Stimulated activated effector memory CD8-positive, alpha-beta T cell treated with anti-CD3 and anti-CD28 coated beads, Interleukin-12 subunit alpha, Interleukin-12 subunit beta, amount 100 ng/mL, for 72 hours (primary cell): ENCODE measurements at regions not wholly inside any gene's neighbourhood (a gene's known extent, or its start where the extent isn't known, plus 50 kb on each side); places are given as distances from the start of the nearest gene placed in this dataset.

Experiments used
- ATAC-seq: fragments of 150-1000 bp; cut with Tn5 transposase; 2 replicates; pipeline ENCODE4 v1.10.0; 2021
- DNase-seq, 2 donors: peaks; one replicate each; pipeline ENCODE4 v3.0.0; 2021 to 2022; ENCODE audit warnings: low spot score in 2 of 2
- H3K27ac Mint-ChIP-seq: one replicate; pipeline ENCODE4 v1.8.0; 2022; ENCODE audit warnings: mild to moderate bottlenecking, mixed read lengths
- H3K36me3 Mint-ChIP-seq: one replicate; pipeline ENCODE4 v1.8.0; 2022; ENCODE audit warnings: mild to moderate bottlenecking, mixed read lengths
- H3K4me1 Mint-ChIP-seq: one replicate; pipeline ENCODE4 v1.8.0; 2022; ENCODE audit warnings: mixed read lengths
- H3K4me3 Mint-ChIP-seq: one replicate; pipeline ENCODE4 v1.8.0; 2022; ENCODE audit warnings: mild to moderate bottlenecking, mixed read lengths
- H3K9me3 Mint-ChIP-seq: one replicate; pipeline ENCODE4 v1.8.0; 2022; ENCODE audit warnings: mixed read lengths

- DNase-seq (no peak), ATAC-seq (no peak)
- Mint-ChIP-seq H3K4me1 (no peaks in the 10 kb centered on the region), H3K4me3 (no peak overlapping the region), H3K27ac (no peak overlapping the region), H3K9me3 (peaks cover 13% of the 10 kb centered on the region), H3K36me3 (no peaks in the 10 kb centered on the region)
These were observed 206.7 kb upstream of the SLIT2 start for GRCh38 chr4:20044966-20045365.

- DNase-seq (no peak), ATAC-seq (no peak)
- Mint-ChIP-seq H3K36me3 (no peaks in the 10 kb centered on the region), H3K4me1 (no peaks in the 10 kb centered on the region), H3K4me3 (no peak overlapping the region), H3K9me3 (peaks cover 13% of the 10 kb centered on the region), H3K27ac (no peak overlapping the region)
These were observed 207.2 kb upstream of the SLIT2 start for GRCh38 chr4:20044502-20044911.

GRCh38 chr4:20043991-20044390 is 207.7 kb upstream of the SLIT2 start:
- H3K36me3 Mint-ChIP-seq = no peaks in the 10 kb centered on the region
- no peaks in the 10 kb centered on the region for H3K4me1 Mint-ChIP-seq
- DNase-seq (no peak), ATAC-seq (no peak)
- H3K9me3 Mint-ChIP-seq = peaks cover 13% of the 10 kb centered on the region
- H3K27ac Mint-ChIP-seq = no peak overlapping the region
- no peak overlapping the region for H3K4me3 Mint-ChIP-seq

- Mint-ChIP-seq H3K4me3 (no peak overlapping the region), H3K4me1 (no peaks in the 10 kb centered on the region), H3K9me3 (peaks cover 15% of the 10 kb centered on the region), H3K36me3 (no peaks in the 10 kb centered on the region), H3K27ac (no peak overlapping the region)
- DNase-seq = no peak
- ATAC-seq = no peak
These were observed 208.9 kb upstream of the SLIT2 start for GRCh38 chr4:20042769-20043168.

GRCh38 chr4:20041839-20042407 is 209.8 kb upstream of the SLIT2 start:
- H3K9me3 Mint-ChIP-seq = peaks cover 15% of the 10 kb centered on the region
- no peaks in the 10 kb centered on the region for H3K36me3 Mint-ChIP-seq
- H3K27ac Mint-ChIP-seq = no peak overlapping the region
- DNase-seq (no peak), ATAC-seq (no peak)
- H3K4me1 Mint-ChIP-seq = no peaks in the 10 kb centered on the region
- H3K4me3 Mint-ChIP-seq = no peak overlapping the region

- ATAC-seq = no peak
- H3K4me1 Mint-ChIP-seq = no peaks in the 10 kb centered on the region
- no peak overlapping the region for H3K4me3 Mint-ChIP-seq
These were observed 214.0 kb upstream of the SLIT2 start for GRCh38 chr4:20037745-20038144.

GRCh38 chr4:20030108-20030507 is 221.6 kb upstream of the SLIT2 start:
- Mint-ChIP-seq H3K4me3 (no peak overlapping the region), H3K36me3 (no peaks in the 10 kb centered on the region), H3K27ac (no peak overlapping the region), H3K9me3 (peaks cover 14% of the 10 kb centered on the region), H3K4me1 (no peaks in the 10 kb centered on the region)
- ATAC-seq = no peak
- DNase-seq = no peak

More at GRCh38 chr4:20037745-20038144, 214.0 kb upstream of the SLIT2 start:
- DNase-seq = no peak
- Mint-ChIP-seq H3K27ac (no peak overlapping the region), H3K9me3 (peaks cover 13% of the 10 kb centered on the region), H3K36me3 (no peaks in the 10 kb centered on the region)

- ATAC-seq = no peak
- Mint-ChIP-seq H3K9me3 (peaks cover 14% of the 10 kb centered on the region), H3K4me3 (no peak overlapping the region), H3K27ac (no peak overlapping the region), H3K36me3 (no peaks in the 10 kb centered on the region), H3K4me1 (no peaks in the 10 kb centered on the region)
- no peak for DNase-seq
These were observed 223.1 kb upstream of the SLIT2 start for GRCh38 chr4:20028645-20029044.

GRCh38 chr4:20026456-20026855 is 225.2 kb upstream of the SLIT2 start:
- Mint-ChIP-seq H3K27ac (no peak overlapping the region), H3K4me1 (no peaks in the 10 kb centered on the region), H3K9me3 (peaks cover 6% of the 10 kb centered on the region), H3K4me3 (no peak overlapping the region), H3K36me3 (no peaks in the 10 kb centered on the region)
- ATAC-seq (no peak), DNase-seq (no peak)

- H3K27ac Mint-ChIP-seq = no peak overlapping the region
- H3K4me3 Mint-ChIP-seq = no peak overlapping the region
- peaks cover 2% of the 10 kb centered on the region for H3K9me3 Mint-ChIP-seq
- no peak for DNase-seq
- H3K4me1 Mint-ChIP-seq = no peaks in the 10 kb centered on the region
- H3K36me3 Mint-ChIP-seq = no peaks in the 10 kb centered on the region
- ATAC-seq = no peak
These were observed 229.2 kb upstream of the SLIT2 start for GRCh38 chr4:20022471-20022870.

GRCh38 chr4:20020056-20020455 is 231.6 kb upstream of the SLIT2 start:
- H3K4me1 Mint-ChIP-seq = no peaks in the 10 kb centered on the region
- no peak overlapping the region for H3K27ac Mint-ChIP-seq
- H3K4me3 Mint-ChIP-seq = no peak overlapping the region
- ATAC-seq (no peak), DNase-seq (no peak)
- peaks cover 6% of the 10 kb centered on the region for H3K9me3 Mint-ChIP-seq
- H3K36me3 Mint-ChIP-seq = no peaks in the 10 kb centered on the region

GRCh38 chr4:20019310-20020015 is 232.2 kb upstream of the SLIT2 start:
- H3K4me3 Mint-ChIP-seq = no peak overlapping the region
- H3K4me1 Mint-ChIP-seq = no peaks in the 10 kb centered on the region
- no peak overlapping the region for H3K27ac Mint-ChIP-seq
- no peak for DNase-seq
- peaks cover 9% of the 10 kb centered on the region for H3K9me3 Mint-ChIP-seq
- no peaks in the 10 kb centered on the region for H3K36me3 Mint-ChIP-seq
- no peak for ATAC-seq

GRCh38 chr4:20017777-20018115 is 234.0 kb upstream of the SLIT2 start:
- no peak for DNase-seq
- H3K36me3 Mint-ChIP-seq = no peaks in the 10 kb centered on the region
- peaks cover 6% of the 10 kb centered on the region for H3K9me3 Mint-ChIP-seq
- no peaks in the 10 kb centered on the region for H3K4me1 Mint-ChIP-seq
- no peak overlapping the region for H3K4me3 Mint-ChIP-seq
- no peak overlapping the region for H3K27ac Mint-ChIP-seq
- no peak for ATAC-seq

GRCh38 chr4:20017070-20017776 is 234.5 kb upstream of the SLIT2 start:
- H3K27ac Mint-ChIP-seq = no peak overlapping the region
- no peak overlapping the region for H3K4me3 Mint-ChIP-seq
- no peaks in the 10 kb centered on the region for H3K36me3 Mint-ChIP-seq
- ATAC-seq = no peak
- no peaks in the 10 kb centered on the region for H3K4me1 Mint-ChIP-seq
- peaks cover 6% of the 10 kb centered on the region for H3K9me3 Mint-ChIP-seq
- DNase-seq = no peak

GRCh38 chr4:20015636-20016224 is 236.0 kb upstream of the SLIT2 start:
- Mint-ChIP-seq H3K36me3 (no peaks in the 10 kb centered on the region), H3K27ac (no peak overlapping the region), H3K4me3 (no peak overlapping the region), H3K9me3 (peaks cover 6% of the 10 kb centered on the region), H3K4me1 (no peaks in the 10 kb centered on the region)
- no peak for DNase-seq
- ATAC-seq = no peak
